H1 (cell line): ENCODE measurements at regions not wholly inside any gene's neighbourhood (a gene's known extent, or its start where the extent isn't known, plus 50 kb on each side); places are given as distances from the start of the nearest gene placed in this dataset.

ENCODE experiments used
- CTCF ChIA-PET: fragments of 300-600 bp; sonication (Branson Sonifier 250); formaldehyde crosslinking; loops from one replicate; lab custom pipeline; 2021; ENCODE audit not compliant: partially characterized antibody; lab: Charles Lee
- POLR2A ChIA-PET: fragments of 300-600 bp; sonication (Branson Sonifier 250); formaldehyde crosslinking; loops from one replicate; lab custom pipeline; 2021; ENCODE audit warnings: inconsistent platforms; ENCODE audit not compliant: partially characterized antibody; lab: Charles Lee
- DNase-seq, 2 experiments: peaks; one replicate each; pipeline versions ENCODE4 v3.0.0 to v3.0.0-alpha.2; 2010 to 2022; ENCODE audit warnings: low spot score in 2 of 2, low read depth in 1 of 2, mixed read lengths in 1 of 2
- FAIRE-seq: peaks from 2 replicates; lab custom pipeline; 2011; peaks lifted over from hg19 to GRCh38; lab: Jason Lieb, UNC
- H2AFZ ChIP-seq: 2 replicates; pipeline ENCODE4 v1.8.1; 2012; ENCODE audit warnings: low read length, inconsistent platforms
- H2AK5ac ChIP-seq: 2 replicates; pipeline ENCODE4 v1.6.1; 2013; ENCODE audit warnings: low read depth, low read length
- H2BK120ac ChIP-seq: replicated peaks from 2 replicates; pipeline ENCODE3; 2013; ENCODE audit warnings: low read depth, low read length, inconsistent platforms
- H2BK12ac ChIP-seq: 2 replicates; pipeline ENCODE4 v1.6.1; 2013; ENCODE audit warnings: low read depth, low read length
- H2BK15ac ChIP-seq: 2 replicates; pipeline ENCODE4 v1.6.1; 2013; ENCODE audit warnings: low read length
- H2BK20ac ChIP-seq: 2 replicates; pipeline ENCODE4 v1.6.1; 2013; ENCODE audit warnings: low read length
- H2BK5ac ChIP-seq: 2 replicates; pipeline ENCODE4 v1.6.1; 2013; ENCODE audit warnings: low read depth, low read length
- H3K14ac ChIP-seq: 2 replicates; pipeline ENCODE4 v1.6.1; 2013; ENCODE audit warnings: inconsistent platforms; ENCODE audit not compliant: insufficient read length
- H3K18ac ChIP-seq: 2 replicates; pipeline ENCODE4 v1.6.1; 2013; ENCODE audit warnings: low read length; ENCODE audit errors: extremely low read depth
- H3K23ac ChIP-seq: 2 replicates; pipeline ENCODE4 v1.6.1; 2013; ENCODE audit warnings: inconsistent platforms; ENCODE audit not compliant: insufficient read length
- H3K23me2 ChIP-seq: 2 replicates; pipeline ENCODE4 v1.6.1; 2013; ENCODE audit warnings: low read depth, low read length
- H3K27ac ChIP-seq: 2 replicates; pipeline ENCODE4 v1.6.1; 2011; ENCODE audit warnings: low read depth, low read length, inconsistent platforms
- H3K27me3 ChIP-seq, 4 experiments: replicated peaks in 1 of 4; 1 replicate in 1 of 4; 2 replicates in 3 of 4; pipeline versions ENCODE4 v1.6.1 to v1.8.1; 2011 to 2013; ENCODE audit warnings: low read length in 3 of 4, mild to moderate bottlenecking in 3 of 4, inconsistent platforms in 2 of 4, mixed read lengths in 2 of 4, moderate library complexity in 1 of 4; ENCODE audit not compliant: control insufficient read depth in 3 of 4, insufficient read depth in 3 of 4; ENCODE audit errors: extremely low read depth in 1 of 4
- H3K36me3 ChIP-seq, 4 experiments: 2 replicates each; pipeline versions ENCODE4 v1.6.1 to v1.8.1; 2011 to 2013; ENCODE audit warnings: mild to moderate bottlenecking in 4 of 4, low read length in 3 of 4, moderate library complexity in 2 of 4, control low read depth in 1 of 4, inconsistent platforms in 1 of 4; ENCODE audit not compliant: insufficient read depth in 4 of 4, control insufficient read depth in 2 of 4
- H3K4ac ChIP-seq: replicated peaks from 2 replicates; pipeline ENCODE3; 2013; ENCODE audit warnings: low read length, low read depth, mixed read lengths, inconsistent platforms; ENCODE audit not compliant: insufficient read length
- H3K4me1 ChIP-seq, 4 experiments: replicated peaks in 1 of 4; 1 replicate in 1 of 4; 2 replicates in 3 of 4; pipeline versions ENCODE4 v1.6.1 to v1.8.1; 2011 to 2013; ENCODE audit warnings: low read length in 3 of 4, inconsistent platforms in 2 of 4, mixed read lengths in 1 of 4; ENCODE audit not compliant: insufficient read depth in 4 of 4, control insufficient read depth in 3 of 4
- H3K4me2 ChIP-seq, 2 experiments: 2 replicates each; pipeline versions ENCODE4 v1.6.1 to v1.8.1; 2011 to 2013; ENCODE audit warnings: low read depth in 2 of 2, low read length in 2 of 2, control low read depth in 1 of 2, inconsistent platforms in 1 of 2, mild to moderate bottlenecking in 1 of 2; ENCODE audit not compliant: insufficient read depth in 1 of 2
- H3K4me3 ChIP-seq, 4 experiments: fragments of 200-600, 300-600 bp in 1 of 4; sonication (generic), shearing (Covaris generic), sonication (Bioruptor Twin) in 1 of 4; 2 replicates each; pipeline versions ENCODE4 v1.5.1 to v1.8.1; 2011 to 2016; ENCODE audit warnings: low read length in 4 of 4, low read depth in 3 of 4, control low read depth in 2 of 4, inconsistent platforms in 2 of 4, mild to moderate bottlenecking in 2 of 4, mixed read lengths in 1 of 4, moderate library complexity in 1 of 4; ENCODE audit not compliant: insufficient read depth in 2 of 4; ENCODE audit errors: extremely low read depth in 1 of 4
- H3K56ac ChIP-seq: replicated peaks from 2 replicates; pipeline ENCODE3; 2013; ENCODE audit warnings: low read depth, mild to moderate bottlenecking, mixed read lengths, low read length, inconsistent platforms; ENCODE audit not compliant: insufficient read length
- H3K79me1 ChIP-seq: 2 replicates; pipeline ENCODE4 v1.6.1; 2013; ENCODE audit warnings: low read depth, low read length, control low read depth
- H3K79me2 ChIP-seq, 2 experiments: 2 replicates each; pipeline versions ENCODE4 v1.6.1 to v1.8.1; 2012 to 2013; ENCODE audit warnings: low read length in 2 of 2, mild to moderate bottlenecking in 2 of 2, inconsistent platforms in 1 of 2; ENCODE audit not compliant: insufficient read depth in 2 of 2, control insufficient read depth in 1 of 2
- H3K9ac ChIP-seq, 4 experiments: replicated peaks in 1 of 4; 1 replicate in 1 of 4; 2 replicates in 3 of 4; pipeline versions ENCODE4 v1.6.1 to v1.8.1; 2011 to 2013; ENCODE audit warnings: low read depth in 3 of 4, low read length in 3 of 4, control low read depth in 2 of 4, mild to moderate bottlenecking in 2 of 4, moderate library complexity in 2 of 4, inconsistent platforms in 1 of 4; ENCODE audit errors: extremely low read depth in 1 of 4
- H3K9me3 ChIP-seq, 2 experiments: 2 replicates each; pipeline versions ENCODE4 v1.6.1 to v1.8.1; 2012 to 2013; ENCODE audit warnings: mild to moderate bottlenecking in 2 of 2, moderate library complexity in 2 of 2, control low read depth in 1 of 2, inconsistent platforms in 1 of 2, low read depth in 1 of 2, low read length in 1 of 2, mixed read lengths in 1 of 2; ENCODE audit not compliant: insufficient read depth in 2 of 2
- H4K20me1 ChIP-seq, 2 experiments: replicated peaks in 1 of 2; 2 replicates each; pipeline versions ENCODE3 to v1.8.1; 2011 to 2013; ENCODE audit warnings: inconsistent platforms in 2 of 2, low read length in 2 of 2, mild to moderate bottlenecking in 1 of 2; ENCODE audit not compliant: insufficient read depth in 2 of 2, control insufficient read depth in 1 of 2
- H4K5ac ChIP-seq: 2 replicates; pipeline ENCODE4 v1.6.1; 2013; ENCODE audit warnings: low read length, low read depth, mixed read lengths, inconsistent platforms; ENCODE audit not compliant: insufficient read length
- H4K8ac ChIP-seq: 2 replicates; pipeline ENCODE4 v1.8.0; 2013; ENCODE audit warnings: mild to moderate bottlenecking, moderate library complexity, low read length, inconsistent platforms; ENCODE audit not compliant: insufficient read depth; ENCODE audit errors: extremely low read depth
- H4K91ac ChIP-seq: replicated peaks from 2 replicates; pipeline ENCODE3; 2013; ENCODE audit warnings: low read length, mixed read lengths, inconsistent platforms; ENCODE audit not compliant: insufficient read length
- EGR1 ChIP-seq: IDR thresholded peaks from 2 replicates; pipeline ENCODE4 v1.6.1; 2011; ENCODE audit warnings: low read depth, low read length, borderline replicate concordance
- EZH2 ChIP-seq: fragments of 200-600 bp; sonication (generic); IDR thresholded peaks from 2 replicates; pipeline ENCODE4 v1.7.1; 2012; ENCODE audit warnings: low read depth, mild to moderate bottlenecking, moderate library complexity, low read length, inconsistent platforms; ENCODE audit not compliant: severe bottlenecking
- GABPA ChIP-seq: IDR thresholded peaks from 2 replicates; pipeline ENCODE4 v1.6.1; 2011; ENCODE audit warnings: mild to moderate bottlenecking, low read length, moderate library complexity, borderline replicate concordance; ENCODE audit not compliant: insufficient read depth
- GTF2F1 ChIP-seq: IDR thresholded peaks from 2 replicates; pipeline ENCODE4 v1.6.1; 2012; ENCODE audit warnings: low read depth, low read length, improper control_type of control experiment, borderline replicate concordance
- KDM5A ChIP-seq: fragments of 200-600 bp; IDR thresholded peaks from 2 replicates; pipeline ENCODE4 v1.7.1; 2012; ENCODE audit warnings: mild to moderate bottlenecking, low read length, inconsistent platforms, mixed read lengths
- POU5F1 ChIP-seq: IDR thresholded peaks from 2 replicates; pipeline ENCODE4 v1.6.1; 2011; ENCODE audit warnings: low read depth, mild to moderate bottlenecking, low read length, moderate library complexity
- RBBP5 ChIP-seq: IDR thresholded peaks from 2 replicates; pipeline ENCODE4 v1.7.1; 2012; ENCODE audit warnings: low read depth, mild to moderate bottlenecking, inconsistent platforms, low read length, moderate library complexity, borderline replicate concordance
- RXRA ChIP-seq: IDR thresholded peaks from 2 replicates; pipeline ENCODE4 v1.6.1; 2011; ENCODE audit warnings: low read depth, mild to moderate bottlenecking, low read length, moderate library complexity; ENCODE audit not compliant: insufficient read depth
- SAP30 ChIP-seq: fragments of 300-600 bp; sonication (generic); IDR thresholded peaks from 2 replicates; pipeline ENCODE4 v1.7.1; 2012; ENCODE audit warnings: low read length, moderate library complexity, mild to moderate bottlenecking, inconsistent platforms; ENCODE audit not compliant: insufficient read depth, insufficient replicate concordance
- USF2 ChIP-seq: IDR thresholded peaks from 2 replicates; pipeline ENCODE4 v1.6.1; 2011; ENCODE audit warnings: low read length, improper control_type of control experiment
- YY1 ChIP-seq: IDR thresholded peaks from 2 replicates; pipeline ENCODE4 v1.6.1; 2011; ENCODE audit warnings: low read depth, mild to moderate bottlenecking, low read length
- WGBS, 2 experiments: shearing (Covaris generic) in 1 of 2; methylation state at CpG; one replicate each; pipeline versions ENCODE4 v1.1.6 to v1.1.7; 2013 to 2015; ENCODE audit warnings: low lambda C conversion rate in 2 of 2, mixed read lengths in 2 of 2, inconsistent platforms in 1 of 2, low coverage in 1 of 2, missing lambda C conversion rate in 1 of 2; ENCODE audit not compliant: insufficient replicate concordance in 2 of 2, insufficient coverage in 1 of 2, insufficient read length in 1 of 2; ENCODE audit errors: extremely low coverage in 1 of 2, missing lambda C conversion rate in 1 of 2; 5-methylcytosine and 5-hydroxymethylcytosine counted together

- Histone ChIP-seq H4K5ac (no peak overlapping the region), H2BK20ac (no peak overlapping the region), H2AK5ac (no peak overlapping the region), H2BK120ac (no peak overlapping the region), H4K8ac (no peak overlapping the region), H3K27me3 (no peaks in the 10 kb centered on the region), H2BK5ac (no peak overlapping the region), H3K9ac (no peak overlapping the region), H4K20me1 (no peaks in the 10 kb centered on the region), H3K4me2 (no peak overlapping the region), H2AFZ (no peak overlapping the region), H3K9me3 (peaks cover 4 to 10% of the 10 kb centered on the region in 2 experiments; a peak in 1 of 4 replicates), H3K23ac (no peak overlapping the region), H3K79me2 (no peaks in the 10 kb centered on the region), H3K14ac (no peak overlapping the region), H3K18ac (no peak overlapping the region), H3K56ac (no peak overlapping the region), H3K27ac (no peak overlapping the region), H3K4ac (no peak overlapping the region), H3K23me2 (no peaks in the 10 kb centered on the region), H3K79me1 (no peaks in the 10 kb centered on the region), H2BK12ac (no peak overlapping the region), H2BK15ac (no peak overlapping the region), H3K36me3 (no peaks in the 10 kb centered on the region), H4K91ac (no peak overlapping the region), H3K4me3 (no peak overlapping the region), H3K4me1 (no peaks in the 10 kb centered on the region)
- DNase-seq (no peak), FAIRE-seq (no peak)
- 96% methylated on average over 6 of the region's 6 CpGs; no CpG with 5 or more reads in 1 of the 2 experiments for WGBS, 2 experiments
- ChIA-PET CTCF (interaction anchor here (0.6 to 1.6 kb wide), 4 partner anchors 11 to 126 kb away, joined by 3 read pairs; no protein-coding TSS in a partner anchor), POLR2A (no interaction called here)
- no peak for TF ChIP-seq POU5F1
- TF ChIP-seq GTF2F1: no peak
- TF ChIP-seq EGR1: no peak
- no peak for TF ChIP-seq RXRA
- TF ChIP-seq GABPA: no peak
- no peak for TF ChIP-seq RBBP5
- TF ChIP-seq YY1: no peak
- no peak for TF ChIP-seq SAP30
- no peak for TF ChIP-seq USF2
- TF ChIP-seq KDM5A: no peak
- TF ChIP-seq EZH2: no peak
Measured at GRCh38 chr1:14090531-14090930, 390.5 kb downstream of the PRDM2 start.
